HG03175 (cell line): ENCODE measurements at regions not wholly inside any gene's neighbourhood (a gene's known extent, or its start where the extent isn't known, plus 50 kb on each side); places are given as distances from the start of the nearest gene placed in this dataset.

Experiments used
- ATAC-seq: cut with Tn5 transposase; IDR thresholded peaks from one replicate; pipeline ENCODE4 v1.9.1; 2021; ENCODE audit warnings: mild to moderate bottlenecking, moderate library complexity; ENCODE audit not compliant: unreplicated experiment

GRCh38 chr11:121800731-121801393 lies 315.2 kb downstream of the BLID start:
- no peak for ATAC-seq

- ATAC-seq: no peak
Observed at GRCh38 chr11:121800240-121800639, 315.8 kb downstream of the BLID start.

GRCh38 chr11:121797496-121797895 lies 318.5 kb downstream of the BLID start:
- ATAC-seq: no peak

- no peak for ATAC-seq
Observed at GRCh38 chr11:121795174-121795573, 320.8 kb downstream of the BLID start.

GRCh38 chr11:121794671-121795141 lies 321.3 kb downstream of the BLID start:
- ATAC-seq: no peak

- no peak for ATAC-seq
Observed at GRCh38 chr11:121793916-121794315, 322.1 kb downstream of the BLID start.

- no peak for ATAC-seq
Observed at GRCh38 chr11:121793291-121793690, 322.7 kb downstream of the BLID start.

- no peak for ATAC-seq
Observed at GRCh38 chr11:121792185-121792584, 323.8 kb downstream of the BLID start.

- no peak for ATAC-seq
Observed at GRCh38 chr11:121790430-121790829, 325.6 kb downstream of the BLID start.

- ATAC-seq: no peak
Observed at GRCh38 chr11:121780971-121781370, 328.2 kb upstream of the SORL1-AS1 start.

GRCh38 chr11:121777056-121777455 lies 324.3 kb upstream of the SORL1-AS1 start:
- ATAC-seq: no peak

- no peak for ATAC-seq
Observed at GRCh38 chr11:121775276-121775675, 322.5 kb upstream of the SORL1-AS1 start.

GRCh38 chr11:121773076-121773475 lies 320.3 kb upstream of the SORL1-AS1 start:
- no peak for ATAC-seq

- ATAC-seq: no peak
Observed at GRCh38 chr11:121770939-121771595, 318.3 kb upstream of the SORL1-AS1 start.

GRCh38 chr11:121769191-121769590 lies 316.4 kb upstream of the SORL1-AS1 start:
- ATAC-seq: no peak

- ATAC-seq: peak; percentile 76
Observed at GRCh38 chr11:121767433-121767832, 314.7 kb upstream of the SORL1-AS1 start.

- ATAC-seq: peak; percentile 9
Observed at GRCh38 chr11:121766991-121767390, 314.2 kb upstream of the SORL1-AS1 start.

- ATAC-seq: no peak
Observed at GRCh38 chr11:121766166-121766565, 313.4 kb upstream of the SORL1-AS1 start.

GRCh38 chr11:121763526-121763925 lies 310.8 kb upstream of the SORL1-AS1 start:
- peak; percentile 70 for ATAC-seq

GRCh38 chr11:121762820-121763219 lies 310.1 kb upstream of the SORL1-AS1 start:
- ATAC-seq: no peak

GRCh38 chr11:121761186-121761585 lies 308.4 kb upstream of the SORL1-AS1 start:
- no peak for ATAC-seq

- ATAC-seq: no peak
Observed at GRCh38 chr11:121757480-121758125, 304.8 kb upstream of the SORL1-AS1 start.
